Activated naive CD4-positive, alpha-beta T cell treated with anti-CD3 and anti-CD28 coated beads, Interleukin-2, amount 50 U/mL, for 24 hours (primary cell): ENCODE measurements at regions not wholly inside any gene's neighbourhood (a gene's known extent, or its start where the extent isn't known, plus 50 kb on each side); places are given as distances from the start of the nearest gene placed in this dataset.
A peak's percentile ranks its signal among the peaks of the same experiment; 100 is the strongest.

Source experiments
- H3K27ac Mint-ChIP-seq: one replicate; pipeline ENCODE4 v1.8.0; 2021; ENCODE audit warnings: mild to moderate bottlenecking, mixed read lengths
- H3K27me3 Mint-ChIP-seq: one replicate; pipeline ENCODE4 v1.8.0; 2021; ENCODE audit warnings: mixed read lengths
- H3K36me3 Mint-ChIP-seq: one replicate; pipeline ENCODE4 v1.8.0; 2021; ENCODE audit warnings: mixed read lengths
- H3K4me1 Mint-ChIP-seq: one replicate; pipeline ENCODE4 v1.8.0; 2021; ENCODE audit warnings: mixed read lengths
- H3K4me3 Mint-ChIP-seq: one replicate; pipeline ENCODE4 v1.8.0; 2021; ENCODE audit warnings: mild to moderate bottlenecking, mixed read lengths
- H3K9me3 Mint-ChIP-seq: one replicate; pipeline ENCODE4 v1.8.0; 2021; ENCODE audit warnings: mixed read lengths

- no peaks in the 10 kb centered on the region for H3K4me1 Mint-ChIP-seq
- H3K4me3 Mint-ChIP-seq: no peak overlapping the region
- peaks cover 4% of the 10 kb centered on the region for H3K27me3 Mint-ChIP-seq
- H3K27ac Mint-ChIP-seq: no peak overlapping the region
- no peaks in the 10 kb centered on the region for H3K9me3 Mint-ChIP-seq
- no peaks in the 10 kb centered on the region for H3K36me3 Mint-ChIP-seq
These were observed 140.5 kb downstream of the INHBB start for GRCh38 chr2:120486441-120486840.

- H3K4me1 Mint-ChIP-seq: no peaks in the 10 kb centered on the region
- no peak overlapping the region for H3K27ac Mint-ChIP-seq
- H3K4me3 Mint-ChIP-seq: no peak overlapping the region
- no peaks in the 10 kb centered on the region for H3K36me3 Mint-ChIP-seq
- no peaks in the 10 kb centered on the region for H3K9me3 Mint-ChIP-seq
- peaks cover 4% of the 10 kb centered on the region for H3K27me3 Mint-ChIP-seq
These were observed 141.0 kb downstream of the INHBB start for GRCh38 chr2:120486946-120487345.

- no peak overlapping the region for H3K27ac Mint-ChIP-seq
- H3K4me1 Mint-ChIP-seq: no peaks in the 10 kb centered on the region
- H3K36me3 Mint-ChIP-seq: no peaks in the 10 kb centered on the region
- no peaks in the 10 kb centered on the region for H3K9me3 Mint-ChIP-seq
- H3K4me3 Mint-ChIP-seq: no peak overlapping the region
- peaks cover 4% of the 10 kb centered on the region for H3K27me3 Mint-ChIP-seq
These were observed 142.6 kb downstream of the INHBB start for GRCh38 chr2:120488531-120488930.

GRCh38 chr2:120489023-120489422, 143.1 kb downstream of the INHBB start:
- H3K36me3 Mint-ChIP-seq: no peaks in the 10 kb centered on the region
- H3K9me3 Mint-ChIP-seq: no peaks in the 10 kb centered on the region
- H3K4me3 Mint-ChIP-seq: no peak overlapping the region
- H3K4me1 Mint-ChIP-seq: no peaks in the 10 kb centered on the region
- H3K27ac Mint-ChIP-seq: no peak overlapping the region
- H3K27me3 Mint-ChIP-seq: peaks cover 4% of the 10 kb centered on the region

GRCh38 chr2:120490091-120490798, 144.3 kb downstream of the INHBB start:
- Mint-ChIP-seq H3K27ac (no peak overlapping the region), H3K4me1 (no peaks in the 10 kb centered on the region), H3K27me3 (peaks cover 4% of the 10 kb centered on the region)

GRCh38 chr2:120491111-120491625, 145.2 kb downstream of the INHBB start:
- no peak overlapping the region for H3K4me3 Mint-ChIP-seq
- H3K9me3 Mint-ChIP-seq: no peaks in the 10 kb centered on the region
- H3K36me3 Mint-ChIP-seq: no peaks in the 10 kb centered on the region
- H3K4me1 Mint-ChIP-seq: no peaks in the 10 kb centered on the region
- H3K27ac Mint-ChIP-seq: no peak overlapping the region
- H3K27me3 Mint-ChIP-seq: peaks cover 4% of the 10 kb centered on the region

More at GRCh38 chr2:120490091-120490798, 144.3 kb downstream of the INHBB start:
- Mint-ChIP-seq H3K9me3 (no peaks in the 10 kb centered on the region), H3K4me3 (no peak overlapping the region), H3K36me3 (no peaks in the 10 kb centered on the region)

- H3K9me3 Mint-ChIP-seq: no peaks in the 10 kb centered on the region
These were observed 147.3 kb downstream of the INHBB start for GRCh38 chr2:120493231-120493630.

GRCh38 chr2:120494446-120494845, 148.5 kb downstream of the INHBB start:
- H3K4me3 Mint-ChIP-seq: no peak overlapping the region

More at GRCh38 chr2:120493231-120493630, 147.3 kb downstream of the INHBB start:
- Mint-ChIP-seq H3K4me3 (no peak overlapping the region), H3K4me1 (no peaks in the 10 kb centered on the region), H3K27me3 (peaks cover 4% of the 10 kb centered on the region), H3K36me3 (no peaks in the 10 kb centered on the region), H3K27ac (no peak overlapping the region)

GRCh38 chr2:120495586-120495985, 149.7 kb downstream of the INHBB start:
- no peaks in the 10 kb centered on the region for H3K9me3 Mint-ChIP-seq
- no peaks in the 10 kb centered on the region for H3K36me3 Mint-ChIP-seq
- no peak overlapping the region for H3K4me3 Mint-ChIP-seq
- H3K27ac Mint-ChIP-seq: no peak overlapping the region
- H3K27me3 Mint-ChIP-seq: peaks cover 1% of the 10 kb centered on the region
- no peaks in the 10 kb centered on the region for H3K4me1 Mint-ChIP-seq

More at GRCh38 chr2:120494446-120494845, 148.5 kb downstream of the INHBB start:
- Mint-ChIP-seq H3K27me3 (peaks cover 4% of the 10 kb centered on the region), H3K27ac (no peak overlapping the region), H3K9me3 (no peaks in the 10 kb centered on the region), H3K36me3 (no peaks in the 10 kb centered on the region), H3K4me1 (no peaks in the 10 kb centered on the region)

GRCh38 chr2:120496235-120496634, 150.3 kb downstream of the INHBB start:
- no peaks in the 10 kb centered on the region for H3K9me3 Mint-ChIP-seq
- H3K36me3 Mint-ChIP-seq: no peaks in the 10 kb centered on the region
- no peaks in the 10 kb centered on the region for H3K4me1 Mint-ChIP-seq
- H3K27ac Mint-ChIP-seq: no peak overlapping the region
- H3K27me3 Mint-ChIP-seq: no peaks in the 10 kb centered on the region
- no peak overlapping the region for H3K4me3 Mint-ChIP-seq

- Mint-ChIP-seq H3K4me3 (no peak overlapping the region), H3K4me1 (no peaks in the 10 kb centered on the region), H3K36me3 (no peaks in the 10 kb centered on the region), H3K9me3 (no peaks in the 10 kb centered on the region), H3K27ac (no peak overlapping the region), H3K27me3 (no peaks in the 10 kb centered on the region)
These were observed 150.8 kb downstream of the INHBB start for GRCh38 chr2:120496759-120497158.

GRCh38 chr2:120497261-120497977, 151.5 kb downstream of the INHBB start:
- no peaks in the 10 kb centered on the region for H3K27me3 Mint-ChIP-seq
- no peak overlapping the region for H3K27ac Mint-ChIP-seq
- no peaks in the 10 kb centered on the region for H3K9me3 Mint-ChIP-seq
- H3K4me1 Mint-ChIP-seq: no peaks in the 10 kb centered on the region
- H3K36me3 Mint-ChIP-seq: no peaks in the 10 kb centered on the region
- H3K4me3 Mint-ChIP-seq: no peak overlapping the region

GRCh38 chr2:120498121-120498520, 152.2 kb downstream of the INHBB start:
- Mint-ChIP-seq H3K27ac (no peak overlapping the region), H3K4me1 (no peaks in the 10 kb centered on the region), H3K9me3 (no peaks in the 10 kb centered on the region), H3K4me3 (no peak overlapping the region), H3K27me3 (no peaks in the 10 kb centered on the region), H3K36me3 (no peaks in the 10 kb centered on the region)

- no peaks in the 10 kb centered on the region for H3K27me3 Mint-ChIP-seq
- no peaks in the 10 kb centered on the region for H3K9me3 Mint-ChIP-seq
- H3K27ac Mint-ChIP-seq: no peak overlapping the region
- no peaks in the 10 kb centered on the region for H3K4me1 Mint-ChIP-seq
- no peak overlapping the region for H3K4me3 Mint-ChIP-seq
- H3K36me3 Mint-ChIP-seq: no peaks in the 10 kb centered on the region
These were observed 152.8 kb downstream of the INHBB start for GRCh38 chr2:120498576-120499394.

- no peaks in the 10 kb centered on the region for H3K4me1 Mint-ChIP-seq
- no peaks in the 10 kb centered on the region for H3K36me3 Mint-ChIP-seq
- H3K27me3 Mint-ChIP-seq: no peaks in the 10 kb centered on the region
These were observed 154.0 kb downstream of the INHBB start for GRCh38 chr2:120499784-120500495.

More at GRCh38 chr2:120499784-120500495, 154.0 kb downstream of the INHBB start:
- Mint-ChIP-seq H3K4me3 (no peak overlapping the region), H3K27ac (peak overlapping the region; percentile 53), H3K9me3 (no peaks in the 10 kb centered on the region)
